NCI-H1417 treated with DMSO at 0.1 percent for 48 hours (cell line): ENCODE measurements at regions not wholly inside any gene's neighbourhood (a gene's known extent, or its start where the extent isn't known, plus 50 kb on each side); places are given as distances from the start of the nearest gene placed in this dataset.
"Not testable (repeated sequence)": the region's sequence is repeated elsewhere in the genome, so short reads cannot be mapped to it uniquely, and the experiment has no call there.

ENCODE experiments used
- DNase-seq: peaks from one replicate; lab custom pipeline; 2025; lab: John Stamatoyannopoulos, UW

- no peak for DNase-seq
Measured at GRCh38 chr3:64437131-64437530, 211.9 kb upstream of the PRICKLE2 start.

DNA sequence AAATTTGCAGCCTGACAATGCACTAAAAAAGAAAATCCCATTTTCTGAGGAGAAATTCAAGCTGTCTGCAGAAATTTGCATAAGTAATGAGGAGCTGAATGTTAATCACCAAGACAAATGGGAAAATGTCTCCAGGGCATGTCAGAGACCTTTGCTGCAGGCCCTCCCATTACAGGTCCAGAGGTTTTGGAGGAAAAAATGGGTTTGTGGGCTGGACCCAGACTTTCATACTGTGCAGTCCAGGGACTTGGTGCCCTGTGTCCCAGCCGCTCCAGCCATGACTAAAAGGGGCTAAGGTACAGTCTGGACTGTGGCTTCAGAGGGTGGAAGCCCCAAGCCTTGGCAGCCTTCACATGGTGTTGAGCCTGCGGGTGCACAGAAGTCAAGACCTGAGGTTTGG lies 209.8 kb upstream of the PRICKLE2 start:
- DNase-seq, result not testable (repeated sequence)

DNA sequence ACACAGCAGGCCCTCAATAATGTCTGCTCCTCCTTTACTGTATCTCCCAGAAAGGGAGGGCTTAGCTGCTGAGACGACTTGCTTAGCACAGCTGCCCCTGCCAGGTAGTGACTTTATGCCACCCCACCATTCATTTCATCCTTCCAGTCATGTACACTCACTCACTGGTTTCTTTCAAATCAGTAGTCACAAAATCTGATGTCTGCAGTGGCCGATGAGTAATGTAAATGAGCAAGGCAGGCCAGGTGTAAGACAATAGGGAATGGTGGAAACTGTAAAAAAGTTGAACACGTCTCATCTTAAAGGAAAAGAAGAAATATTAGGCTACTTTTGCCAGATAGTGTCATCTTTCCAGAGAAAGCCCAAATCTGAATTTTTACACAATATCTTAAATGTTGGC lies 207.6 kb upstream of the PRICKLE2 start:
- no peak for DNase-seq

- no peak for DNase-seq
Measured at GRCh38 chr3:64431526-64432091, 206.3 kb upstream of the PRICKLE2 start.

- no peak for DNase-seq
Measured at GRCh38 chr3:64427671-64428070, 202.4 kb upstream of the PRICKLE2 start.

- no peak for DNase-seq
Measured at GRCh38 chr3:64426551-64426950, 201.3 kb upstream of the PRICKLE2 start.

DNA sequence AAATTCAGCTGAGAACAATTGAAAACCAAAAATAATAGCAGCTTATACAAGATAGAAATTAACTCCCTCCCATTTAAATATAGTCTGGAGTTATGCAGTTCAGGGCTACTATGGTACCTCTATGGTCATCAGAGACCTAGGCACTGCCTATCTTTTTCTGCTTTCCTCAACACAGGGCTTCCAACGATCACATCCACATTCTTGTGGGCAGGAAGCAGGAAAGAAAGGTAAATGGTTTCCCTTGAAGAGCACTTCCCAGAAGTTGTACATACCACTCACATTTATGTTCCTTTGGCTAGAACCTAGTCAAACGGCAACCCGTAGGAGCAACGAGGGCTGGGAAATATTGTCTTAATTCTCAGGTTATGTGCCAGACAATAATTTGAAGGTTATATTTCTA lies 197.7 kb upstream of the PRICKLE2 start:
- no peak for DNase-seq

DNA sequence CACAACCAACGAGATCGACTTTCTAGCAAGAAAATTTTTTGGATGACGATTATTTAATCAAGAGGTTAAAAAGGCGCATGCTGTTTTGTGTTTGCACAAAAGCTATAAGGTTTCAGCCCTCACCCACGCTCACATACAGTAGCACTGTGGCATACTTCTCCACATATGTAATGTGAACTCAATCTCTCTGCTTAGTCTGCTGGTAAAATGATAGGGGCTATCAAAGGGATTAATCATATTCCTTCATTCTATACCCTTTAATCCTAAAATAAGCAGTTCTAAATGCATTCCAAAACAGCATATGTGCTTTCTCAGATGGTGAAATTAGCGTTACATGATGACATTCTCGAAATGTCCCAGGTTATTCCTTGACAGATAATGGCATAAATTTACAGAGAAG lies 196.9 kb upstream of the PRICKLE2 start:
- DNase-seq, result no peak

DNA sequence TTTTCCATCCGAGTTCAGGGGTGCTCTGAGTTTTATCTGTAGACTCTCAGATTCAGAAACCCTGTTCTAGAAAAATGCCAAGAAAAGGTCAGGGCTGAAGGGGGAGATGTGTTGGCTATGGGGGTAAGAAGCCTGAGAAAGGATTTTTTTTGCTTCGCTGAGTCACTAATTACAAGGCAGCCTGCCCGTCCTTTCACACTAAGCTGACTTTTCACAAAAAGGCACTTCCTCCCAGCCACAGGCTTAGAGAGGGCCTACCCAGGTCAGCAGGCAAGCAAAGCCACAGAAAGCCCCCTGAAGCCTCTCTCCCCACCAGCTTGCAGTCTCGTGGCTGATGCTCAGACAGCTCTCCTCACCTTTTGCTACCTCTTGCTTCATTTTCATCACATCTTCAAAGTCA lies 192.6 kb upstream of the PRICKLE2 start:
- DNase-seq, result no peak

DNA sequence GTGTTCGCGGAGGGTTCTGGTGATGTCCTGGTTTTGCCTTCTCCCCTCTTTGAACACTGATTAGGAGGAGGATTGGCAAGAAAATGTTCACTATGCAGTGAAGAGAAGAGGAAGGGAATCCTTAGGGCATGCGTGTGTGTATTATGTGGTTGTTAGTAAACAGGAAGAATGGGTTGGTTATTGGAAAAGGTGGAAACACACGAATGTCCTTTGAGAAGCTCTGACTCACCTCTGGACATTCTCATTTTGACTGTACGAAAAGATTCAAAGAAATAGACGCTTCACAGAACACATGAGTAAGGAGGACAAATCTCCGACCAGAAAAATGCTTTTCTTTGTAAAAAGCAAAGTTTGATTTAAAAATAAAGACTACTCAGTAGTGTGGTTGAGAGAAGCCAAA lies 188.8 kb upstream of the PRICKLE2 start:
- DNase-seq, result no peak

DNA sequence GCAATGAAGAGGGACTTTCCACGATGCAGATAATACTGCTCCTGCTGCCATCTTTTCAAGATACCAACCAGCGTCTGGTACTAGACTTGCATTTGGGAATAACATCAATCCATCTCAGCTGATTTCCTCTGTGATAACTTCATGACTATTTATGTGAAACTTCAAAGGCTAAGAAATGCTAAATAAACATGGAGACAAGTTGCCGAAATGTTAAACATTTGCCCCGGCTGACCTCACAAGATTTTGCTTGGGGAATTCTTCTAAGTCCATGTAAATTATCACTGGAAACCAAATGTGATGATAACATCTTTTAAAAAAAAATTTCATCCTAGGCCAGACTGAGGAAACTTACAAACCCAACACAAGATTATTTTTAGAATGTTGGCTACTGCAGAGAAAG lies 185.8 kb upstream of the PRICKLE2 start:
- no peak for DNase-seq

- no peak for DNase-seq
Measured at GRCh38 chr3:64410226-64410625, 185.0 kb upstream of the PRICKLE2 start.

GRCh38 chr3:64408770-64409169 lies 183.5 kb upstream of the PRICKLE2 start:
- no peak for DNase-seq

DNA sequence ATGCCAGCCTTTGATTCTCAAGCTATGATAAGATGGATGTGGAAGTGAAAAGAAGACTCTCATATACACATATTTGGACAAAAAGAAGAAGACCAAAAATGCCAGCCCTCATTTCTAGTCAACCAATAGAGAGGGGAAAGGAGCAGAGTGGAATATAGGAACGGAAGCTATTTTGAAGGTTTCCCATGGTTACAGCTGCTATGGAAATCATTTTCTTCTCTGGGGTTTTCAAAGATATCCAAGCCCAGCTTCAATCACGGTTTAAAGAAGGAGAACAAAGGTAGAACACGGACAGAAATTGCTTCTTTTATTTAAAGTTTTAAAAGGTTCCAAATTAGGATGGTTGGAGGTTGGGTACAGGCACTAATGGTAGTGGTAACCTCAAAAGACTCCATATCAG lies 181.0 kb upstream of the PRICKLE2 start:
- no peak for DNase-seq

- no peak for DNase-seq
Measured at GRCh38 chr3:64405211-64405835, 180.1 kb upstream of the PRICKLE2 start.

DNA sequence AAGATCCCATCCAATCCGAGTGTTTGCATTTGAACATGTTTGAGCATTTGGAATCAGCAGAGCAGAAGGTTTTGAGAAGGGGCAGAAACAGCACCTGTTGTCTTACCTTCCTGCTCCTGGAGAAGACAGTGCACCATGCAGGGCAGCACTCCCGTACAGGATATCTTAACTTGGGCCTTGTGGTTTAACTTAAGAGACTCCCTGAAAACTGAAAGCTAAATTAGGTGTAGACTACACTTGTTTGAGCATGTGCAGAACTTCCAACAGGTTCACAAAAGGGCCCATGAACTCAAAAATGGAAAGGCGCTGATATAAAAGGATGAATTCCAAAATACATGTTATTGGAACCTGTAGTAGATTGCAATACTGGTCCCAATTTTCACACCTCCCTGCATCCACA lies 175.4 kb upstream of the PRICKLE2 start:
- no peak for DNase-seq

DNA sequence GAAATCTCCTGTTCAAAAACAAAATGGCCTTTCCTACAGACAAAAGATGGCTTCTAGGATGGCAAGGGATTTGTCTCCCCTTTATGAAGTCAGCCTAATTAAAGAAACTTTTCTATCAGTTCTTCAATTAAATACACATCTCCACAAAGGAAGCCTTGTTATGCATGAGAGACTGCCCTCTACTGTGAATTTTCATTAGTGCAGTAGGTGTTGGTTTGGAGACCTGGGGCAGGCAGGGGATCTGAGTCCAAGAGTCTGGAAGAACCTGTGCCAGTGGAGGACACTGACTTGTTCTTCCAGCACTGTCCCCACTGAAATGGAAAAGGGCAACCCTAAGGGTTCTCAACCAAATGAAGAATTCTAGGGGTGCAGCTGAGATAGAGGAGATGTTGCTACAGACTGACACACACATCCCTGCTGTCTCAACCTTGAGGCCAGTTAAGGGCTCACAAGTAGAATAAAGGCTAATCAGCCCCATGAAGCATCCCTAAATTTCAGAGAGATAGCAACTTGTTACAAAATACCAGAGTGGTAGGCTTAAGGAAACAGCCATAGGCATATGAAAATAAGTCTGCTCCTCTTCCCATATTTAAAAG lies 174.0 kb upstream of the PRICKLE2 start:
- DNase-seq, result no peak

GRCh38 chr3:64398476-64398875 lies 173.2 kb upstream of the PRICKLE2 start:
- DNase-seq, result no peak

GRCh38 chr3:64398006-64398405 lies 172.7 kb upstream of the PRICKLE2 start:
- DNase-seq, result no peak

GRCh38 chr3:64397573-64397972 lies 172.3 kb upstream of the PRICKLE2 start:
- DNase-seq, result no peak

- no peak for DNase-seq
Measured at GRCh38 chr3:64395490-64395889, 170.2 kb upstream of the PRICKLE2 start.

DNA sequence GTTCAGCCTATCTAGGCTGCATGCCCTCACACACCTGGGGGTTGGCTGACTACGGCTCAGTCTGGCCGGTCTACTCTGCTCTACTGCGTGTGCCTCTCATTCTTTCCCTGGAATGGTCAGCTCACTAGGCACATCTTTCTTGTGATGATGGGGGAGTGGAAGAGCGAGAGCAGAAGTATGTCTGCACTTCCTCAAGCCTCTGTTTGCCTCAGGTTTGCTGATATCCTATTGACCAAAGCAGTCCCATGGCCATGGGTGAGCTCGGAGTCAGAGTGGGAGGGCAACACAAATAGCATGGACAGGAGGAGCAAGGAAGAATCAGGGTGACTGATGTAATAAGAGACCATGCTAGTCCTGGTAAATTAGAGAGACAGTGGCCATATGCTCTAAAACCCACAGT lies 167.9 kb upstream of the PRICKLE2 start:
- no peak for DNase-seq

GRCh38 chr3:64392001-64392400 lies 166.7 kb upstream of the PRICKLE2 start:
- DNase-seq, result no peak

DNA sequence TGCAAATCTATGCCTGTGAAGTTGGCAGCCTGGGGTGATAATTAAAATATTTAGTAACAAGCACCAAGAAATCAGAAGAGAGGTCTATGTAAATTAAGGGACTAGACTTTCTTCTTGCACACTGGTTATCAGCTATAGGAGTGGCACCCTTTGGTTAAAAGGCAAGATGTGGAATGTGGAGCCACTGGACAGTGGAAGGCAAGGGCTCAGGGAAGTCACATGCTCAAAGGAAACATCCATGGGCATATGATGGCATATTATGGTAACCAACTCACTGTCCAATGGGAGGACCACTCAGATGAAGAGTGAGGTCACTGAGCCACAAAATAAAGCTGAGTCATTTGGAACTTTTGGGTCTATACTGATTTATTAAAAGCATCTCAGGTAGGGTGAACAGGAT lies 165.6 kb upstream of the PRICKLE2 start:
- no peak for DNase-seq
